Esophagus mucosa (tissue), 1 donor: ENCODE measurements at regions not wholly inside any gene's neighbourhood (a gene's known extent, or its start where the extent isn't known, plus 50 kb on each side); places are given as distances from the start of the nearest gene placed in this dataset.

ENCODE experiments used
- ATAC-seq: fragments of 200-7000 bp; cut with Tn5 transposase; one replicate; pipeline ENCODE4 v1.9.1; 2020
- donor health status: DM: yes; HTN: yes; CAD: no.

DNA sequence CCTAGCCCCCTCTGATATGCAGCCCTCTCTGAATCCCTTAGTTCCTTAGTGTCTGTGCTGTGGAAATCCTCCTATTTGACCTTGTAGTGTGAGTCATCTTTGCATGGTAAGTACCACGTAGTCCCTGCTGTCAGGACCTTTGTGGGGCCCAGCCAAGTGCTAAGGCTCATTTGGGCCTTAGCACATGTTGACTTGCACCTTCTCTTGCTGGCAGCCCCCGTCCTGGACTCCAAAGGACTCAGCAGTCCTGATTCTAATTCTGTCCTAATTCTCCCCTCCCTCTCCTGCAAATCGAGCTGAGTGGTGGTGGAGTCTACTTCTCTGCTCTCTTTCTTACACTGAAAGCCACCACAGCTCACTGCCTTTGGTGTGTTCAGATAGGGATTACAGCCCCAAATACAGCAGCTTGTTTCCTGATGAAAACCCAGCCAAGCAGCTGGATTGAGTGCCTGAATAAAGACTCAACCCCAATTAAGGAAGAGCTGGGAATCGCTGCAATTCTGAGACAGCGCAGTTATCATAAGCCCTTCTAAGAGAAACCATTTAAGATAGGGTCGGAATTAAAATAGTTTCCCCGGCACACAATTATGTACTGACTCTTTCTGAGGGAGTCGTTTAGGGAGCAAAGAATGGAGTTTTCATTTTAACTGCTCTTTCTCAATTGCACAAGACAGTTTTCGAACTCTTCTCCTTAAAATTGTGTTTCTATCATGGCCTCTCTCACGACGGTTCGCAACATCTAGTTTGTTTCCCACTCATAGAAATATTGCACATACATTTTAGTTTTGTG is 215.6 kb upstream of the TNP1 start:
- ATAC-seq: no peak

DNA sequence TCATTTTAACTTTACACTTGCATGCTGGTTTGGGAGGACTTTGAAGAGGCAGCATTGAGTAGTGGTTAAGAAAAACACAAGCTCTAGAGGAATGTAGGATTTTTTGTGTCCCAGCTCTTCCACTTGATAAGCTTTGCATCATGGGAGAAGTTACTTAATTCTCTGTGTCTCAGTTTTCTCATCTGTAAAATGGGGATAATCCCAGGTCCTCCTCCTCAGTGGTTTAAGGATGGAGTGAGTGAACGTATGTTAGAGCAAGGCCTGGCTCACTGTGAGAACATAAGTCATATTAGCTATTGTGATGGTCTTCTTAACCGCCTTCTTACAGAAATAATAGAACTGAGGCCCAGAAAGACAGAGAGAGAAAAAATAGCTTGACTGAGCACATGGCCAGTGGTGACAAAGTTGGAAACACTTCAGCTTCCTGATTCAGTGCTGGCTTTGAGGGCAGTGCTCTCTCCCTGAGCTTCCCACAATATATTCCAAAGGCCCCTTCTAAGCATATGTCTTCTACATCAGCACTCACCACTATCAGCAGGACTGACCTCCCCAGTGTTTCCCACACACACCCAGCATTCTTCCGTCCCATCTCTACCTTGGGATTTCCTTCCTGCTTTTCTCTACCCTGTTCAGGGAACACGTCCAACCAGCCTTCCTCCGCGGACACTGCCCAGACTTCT is 214.9 kb upstream of the TNP1 start:
- no peak for ATAC-seq

DNA sequence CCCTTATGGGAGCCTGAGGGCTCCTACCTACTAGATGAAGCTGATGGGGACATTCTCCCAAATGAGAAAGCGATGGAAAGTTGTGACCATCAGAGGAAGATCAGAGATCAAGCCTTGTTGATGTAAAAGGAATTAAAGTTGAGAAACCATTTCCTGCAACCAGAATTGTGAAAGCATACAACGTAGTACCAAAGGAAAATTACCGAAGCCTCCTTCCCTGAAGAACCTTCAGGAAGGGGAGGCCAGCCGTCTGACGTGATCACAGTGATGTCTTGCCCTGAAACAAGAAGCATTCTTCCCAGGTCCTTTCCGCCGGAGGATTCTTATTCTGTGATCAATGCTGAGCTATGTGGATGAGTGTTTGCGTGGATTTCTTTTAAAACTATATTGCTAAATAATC is 211.6 kb upstream of the TNP1 start:
- ATAC-seq: no peak

DNA sequence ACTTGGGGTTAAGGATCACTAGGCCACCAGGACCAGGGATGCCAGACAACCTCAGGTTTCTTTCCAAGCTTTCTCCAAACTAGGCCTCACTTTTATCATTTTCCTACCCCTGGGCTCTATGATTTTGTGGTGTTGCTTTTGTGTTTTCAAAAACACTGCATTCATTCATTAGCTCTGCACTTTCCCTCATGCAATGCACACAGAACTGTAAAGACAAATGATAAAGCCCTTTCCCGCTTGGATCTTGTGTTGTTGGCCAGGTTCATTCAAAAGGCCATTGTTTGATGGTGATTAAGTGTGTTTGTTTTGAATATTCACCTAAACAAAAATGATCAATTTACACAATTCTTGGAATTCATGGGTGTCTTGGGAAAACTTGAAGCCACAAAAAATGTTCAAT is 210.7 kb upstream of the TNP1 start:
- ATAC-seq: no peak

DNA sequence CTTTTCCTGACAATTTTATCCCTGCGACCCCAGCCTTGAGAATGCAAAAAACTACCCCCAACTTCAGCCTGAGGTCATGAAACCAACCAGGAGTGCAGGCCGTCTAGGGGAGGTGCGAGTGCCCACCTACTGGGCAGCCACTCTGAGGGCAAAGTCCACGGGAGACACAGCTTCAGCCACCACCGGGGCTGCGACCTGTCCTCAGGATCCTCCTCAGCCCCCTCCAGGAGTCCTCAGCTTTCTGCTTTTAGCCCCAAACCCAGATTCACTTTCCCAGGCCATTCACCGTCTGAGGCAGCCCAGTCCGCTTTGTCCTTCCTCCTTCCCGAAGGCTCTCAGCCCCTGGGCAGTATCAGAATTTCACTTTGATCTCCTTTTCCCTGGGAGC is 210.2 kb upstream of the TNP1 start:
- no peak for ATAC-seq

DNA sequence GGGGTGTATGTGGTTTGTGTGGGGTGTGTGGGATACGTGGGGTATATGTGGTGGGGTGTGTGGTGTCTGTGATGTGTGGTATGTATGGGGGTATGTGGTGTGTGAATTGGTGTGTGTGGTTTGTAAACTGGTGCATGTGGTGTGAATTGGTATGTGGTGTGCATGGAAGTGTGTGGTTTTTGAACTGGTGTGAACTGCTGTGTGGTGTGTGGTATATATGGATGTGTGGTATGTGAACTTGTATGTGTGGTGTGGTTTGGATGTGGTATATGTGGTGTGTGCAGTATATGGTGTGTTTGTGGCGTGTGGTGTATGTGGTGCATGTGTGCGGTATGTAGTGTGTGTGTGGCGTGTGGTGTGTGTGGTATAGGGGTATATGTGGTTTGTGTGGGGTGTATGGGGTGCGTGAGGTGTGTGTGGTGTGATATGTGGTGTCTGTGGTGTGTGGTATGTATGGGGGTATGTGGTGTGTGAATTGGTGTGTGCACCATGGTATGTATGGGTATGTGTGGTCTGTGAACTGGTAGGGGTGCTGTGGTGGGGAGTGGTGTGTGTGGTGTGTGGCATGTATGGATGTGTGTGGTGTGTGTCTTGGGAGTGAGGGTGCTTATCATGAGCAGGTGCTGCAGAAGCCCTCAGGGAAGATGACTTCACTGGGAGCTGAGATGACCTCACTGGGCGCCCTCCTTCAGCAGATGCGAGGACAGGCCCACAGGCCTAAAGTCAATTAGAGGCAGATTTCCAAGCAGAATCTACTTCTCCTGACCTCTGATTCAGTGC is 209.6 kb upstream of the TNP1 start:
- peak; percentile 21 for ATAC-seq

DNA sequence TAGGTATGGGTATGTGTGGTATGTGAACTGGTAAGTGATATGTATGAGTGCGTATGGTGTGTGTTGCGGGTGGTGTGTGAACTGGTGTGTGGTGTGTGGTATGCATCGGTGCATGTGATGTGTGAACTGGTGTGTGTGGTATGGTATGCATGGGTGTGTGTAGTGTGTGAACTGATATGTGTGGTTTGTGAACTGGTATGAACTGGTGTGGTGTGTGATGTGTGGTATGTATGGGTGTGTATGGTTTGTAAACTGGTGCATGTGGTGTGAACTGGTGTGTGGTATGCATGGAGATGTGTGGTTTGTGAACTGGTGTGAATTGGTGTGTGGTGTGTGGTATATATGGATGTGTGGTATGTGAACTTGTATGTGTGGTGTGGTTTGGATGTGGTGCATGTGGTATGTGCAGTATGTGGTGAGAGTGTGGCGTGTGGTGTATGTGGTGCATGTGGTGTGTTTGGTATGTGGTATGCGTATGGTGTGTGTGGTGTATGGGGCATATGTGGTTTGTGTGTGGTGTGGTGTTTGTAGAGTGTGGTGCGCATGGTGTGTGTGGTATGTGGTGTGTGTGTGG is 208.9 kb upstream of the TNP1 start:
- ATAC-seq: no peak

DNA sequence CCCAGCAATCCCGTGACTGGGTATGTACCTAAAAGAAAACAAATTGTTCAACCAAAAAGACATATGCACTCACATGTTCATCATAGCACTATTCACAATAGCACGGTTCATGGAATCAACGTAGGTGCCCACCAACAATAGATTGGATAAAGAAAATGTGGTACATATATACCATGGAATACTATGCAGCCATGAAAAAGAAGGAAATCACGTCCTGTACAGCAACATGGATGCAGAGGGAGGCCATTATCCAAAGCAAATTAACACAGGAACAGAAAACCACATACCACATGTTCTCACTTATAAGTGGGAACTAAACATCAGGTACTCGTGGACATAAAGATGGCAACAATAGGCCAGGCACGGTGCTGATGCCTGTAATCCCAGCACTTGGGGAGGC is 207.9 kb upstream of the TNP1 start:
- no peak for ATAC-seq

DNA sequence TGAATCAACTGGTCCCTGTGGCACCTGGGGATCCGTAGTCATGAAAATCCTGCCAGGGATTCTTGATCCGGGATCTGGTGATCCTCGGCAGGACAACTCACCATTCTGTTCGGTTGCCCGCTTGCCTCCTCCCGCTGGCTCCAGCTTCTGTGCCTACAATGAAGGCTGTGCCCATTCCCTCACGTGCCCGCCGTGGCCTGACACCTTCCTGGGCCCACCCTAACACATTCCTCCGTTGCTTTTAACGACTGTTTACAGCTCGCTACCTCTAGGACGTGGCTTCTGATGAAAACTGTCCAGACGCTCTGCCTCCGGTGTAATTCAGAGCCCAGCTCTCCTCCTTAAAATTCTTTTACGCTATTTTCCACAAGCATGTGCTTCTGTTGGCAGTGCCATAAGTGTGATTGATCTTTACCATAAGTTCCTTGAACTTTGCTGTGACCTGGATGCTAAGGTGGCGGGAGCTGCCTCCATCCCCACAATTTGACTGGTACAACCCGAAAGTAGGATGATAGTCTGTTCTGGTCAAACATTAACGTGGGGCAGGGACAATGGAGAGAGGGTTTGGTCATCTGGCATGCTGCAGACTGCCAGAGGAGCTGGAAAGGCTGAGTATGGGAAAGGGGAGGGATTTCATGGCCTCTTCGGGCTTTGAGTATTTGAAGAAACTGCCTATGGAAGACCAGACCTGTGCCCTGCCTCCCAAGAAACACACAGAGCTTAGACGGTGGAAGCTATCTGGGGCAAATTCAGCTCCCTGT is 206.8 kb upstream of the TNP1 start:
- no peak for ATAC-seq

DNA sequence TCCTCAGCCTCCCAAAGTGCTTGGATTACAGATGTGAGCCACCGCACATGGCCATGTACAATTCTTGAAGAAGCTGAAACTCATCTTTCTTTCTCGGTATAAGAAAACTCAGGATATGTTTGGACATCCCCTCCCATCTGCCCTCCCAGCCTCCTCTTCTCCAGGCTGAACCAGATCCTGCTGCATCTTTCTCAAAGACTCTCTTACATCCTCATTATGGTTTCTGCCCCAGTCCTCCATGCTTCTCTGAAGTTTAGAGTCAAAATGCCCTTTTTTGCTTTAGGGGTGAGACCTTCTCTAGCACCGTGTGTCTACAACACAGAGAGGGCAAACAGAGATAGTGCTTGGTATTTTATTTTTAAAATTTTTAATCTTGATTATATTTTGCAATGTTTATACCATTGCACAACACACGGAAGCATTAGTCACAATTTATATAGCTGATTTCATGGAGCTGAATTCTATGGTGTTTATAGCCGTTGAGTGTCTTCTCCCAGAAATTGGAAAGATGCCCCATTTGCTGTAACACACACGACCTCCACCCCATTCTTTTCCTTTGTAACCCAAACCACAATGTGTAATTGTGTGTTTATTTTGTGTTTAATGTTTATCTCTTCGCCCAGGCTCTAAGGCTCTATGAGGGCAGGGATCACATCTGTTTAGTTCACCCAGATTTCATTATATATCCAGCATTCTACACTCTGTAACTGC is 206.0 kb upstream of the TNP1 start:
- ATAC-seq: peak; percentile 32

DNA sequence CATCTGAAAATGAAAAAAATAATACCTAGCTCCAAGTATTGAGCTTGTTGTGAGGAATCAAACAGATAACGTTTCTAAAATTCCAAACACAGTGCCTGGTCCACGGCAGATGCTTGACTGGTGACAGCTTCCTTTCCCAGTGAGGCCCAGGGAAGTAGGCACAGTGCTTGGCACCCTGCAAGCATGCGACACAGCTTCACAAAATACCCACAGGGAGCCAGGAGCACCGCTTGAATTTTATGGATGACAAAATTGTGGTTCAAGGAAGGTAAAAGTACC is 205.1 kb upstream of the TNP1 start:
- ATAC-seq: no peak

DNA sequence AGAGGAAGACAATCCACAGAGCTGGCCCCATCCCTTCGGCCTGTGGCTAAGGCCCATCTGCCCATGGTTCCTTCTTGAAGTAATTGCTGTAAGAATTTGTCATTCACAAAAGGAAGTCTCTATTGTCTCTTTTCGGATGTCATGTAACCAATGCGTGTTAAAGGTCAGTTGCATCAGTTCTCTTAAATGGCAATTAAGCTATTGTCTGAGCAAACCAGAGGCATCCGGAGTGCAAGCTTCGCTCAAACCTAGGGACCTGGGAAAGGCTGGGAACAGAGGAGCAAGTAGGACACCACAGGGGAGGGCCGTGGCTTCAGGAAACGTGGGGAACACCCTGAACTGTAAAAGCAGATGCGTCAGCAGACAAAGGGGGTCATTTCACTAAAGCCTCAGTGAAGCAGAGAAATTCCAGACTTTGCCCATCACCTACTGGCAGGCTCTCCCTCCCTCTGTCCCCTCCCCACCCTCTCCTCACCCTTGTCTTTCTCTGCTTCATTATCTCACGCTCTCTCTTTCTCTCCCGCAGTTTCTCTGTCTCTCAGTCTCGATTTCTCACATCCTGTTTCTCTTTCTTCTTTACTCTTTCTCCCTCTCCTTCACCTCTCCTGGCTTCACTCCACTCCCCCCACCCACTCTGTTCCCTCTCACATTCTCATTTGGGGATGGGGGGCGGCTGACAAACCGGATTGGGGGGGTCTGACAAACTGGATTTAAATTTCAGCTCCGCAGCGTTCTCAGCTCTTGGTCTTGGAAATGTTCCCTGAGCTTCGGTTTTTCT is 204.6 kb upstream of the TNP1 start:
- no peak for ATAC-seq

DNA sequence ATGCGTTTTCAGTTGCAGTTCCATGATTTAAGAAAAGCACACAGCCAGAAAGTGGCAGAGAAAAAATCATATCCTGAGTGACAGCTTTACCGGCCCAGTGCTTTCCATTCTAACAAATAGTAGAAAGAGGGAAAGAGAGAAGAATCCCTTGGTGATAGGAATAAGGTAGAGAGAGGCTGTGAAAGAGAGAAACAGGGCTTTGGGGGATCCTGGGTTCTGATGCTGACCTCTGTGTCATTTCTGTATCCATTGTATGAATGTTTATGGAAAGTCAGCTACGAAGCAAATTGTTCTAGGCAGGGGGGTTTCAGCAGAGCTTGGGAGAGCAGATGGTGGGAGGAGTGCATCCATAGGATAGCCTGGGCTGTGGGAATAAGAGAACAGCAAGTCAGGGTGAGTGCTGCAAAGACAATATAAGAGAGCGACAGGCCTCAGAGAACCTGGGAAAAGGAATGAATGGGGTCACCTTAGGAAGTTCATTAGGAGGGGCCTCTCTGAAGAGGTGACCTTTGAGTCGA is 203.4 kb upstream of the TNP1 start:
- no peak for ATAC-seq

DNA sequence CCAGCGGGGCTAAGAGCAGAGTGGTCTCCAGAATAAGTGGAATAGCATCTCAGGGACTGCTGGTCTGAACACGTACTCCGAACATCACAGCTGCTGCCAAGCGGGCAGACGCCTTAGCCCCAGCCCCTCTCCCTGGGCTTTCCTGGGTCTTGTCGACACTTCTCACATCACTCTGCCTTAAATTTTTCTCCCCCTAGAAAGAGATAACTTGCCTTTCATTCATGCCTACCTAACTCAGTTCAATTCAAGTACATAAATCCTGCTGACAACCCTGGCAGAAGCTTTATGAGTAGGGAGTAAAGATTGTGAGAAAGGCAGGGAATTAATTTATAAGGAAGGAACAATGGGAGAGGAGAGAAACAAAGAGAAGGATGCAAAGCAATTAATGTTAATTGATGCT is 202.9 kb upstream of the TNP1 start:
- no peak for ATAC-seq

DNA sequence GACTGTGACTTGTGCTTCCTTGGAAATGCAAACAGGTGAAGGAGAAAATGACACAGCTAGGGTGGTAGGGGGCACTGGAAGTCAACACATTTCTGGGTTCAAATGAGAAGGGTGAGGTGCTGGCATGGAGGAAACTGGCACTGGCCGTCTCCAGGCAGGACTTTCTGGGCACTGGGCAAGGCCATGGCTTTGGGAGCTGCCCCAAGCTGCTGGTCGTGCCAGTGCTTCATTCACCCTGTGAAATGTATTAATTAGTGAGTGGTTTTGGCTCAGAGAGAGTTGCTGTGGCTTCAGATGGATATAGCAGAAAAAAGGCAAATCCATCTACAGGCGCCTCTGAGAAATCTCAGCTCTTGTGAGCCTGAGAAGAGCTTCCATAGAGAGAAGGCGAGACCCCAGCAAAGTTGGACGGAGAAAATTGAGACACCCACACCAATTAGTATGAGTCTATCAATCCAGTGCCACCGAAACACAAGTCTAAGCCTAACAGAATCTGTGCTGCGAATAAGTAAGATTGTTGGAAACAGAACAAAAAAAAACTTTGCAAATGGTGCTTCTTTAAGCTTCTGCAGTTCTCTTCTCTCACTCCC is 202.1 kb upstream of the TNP1 start:
- no peak for ATAC-seq

DNA sequence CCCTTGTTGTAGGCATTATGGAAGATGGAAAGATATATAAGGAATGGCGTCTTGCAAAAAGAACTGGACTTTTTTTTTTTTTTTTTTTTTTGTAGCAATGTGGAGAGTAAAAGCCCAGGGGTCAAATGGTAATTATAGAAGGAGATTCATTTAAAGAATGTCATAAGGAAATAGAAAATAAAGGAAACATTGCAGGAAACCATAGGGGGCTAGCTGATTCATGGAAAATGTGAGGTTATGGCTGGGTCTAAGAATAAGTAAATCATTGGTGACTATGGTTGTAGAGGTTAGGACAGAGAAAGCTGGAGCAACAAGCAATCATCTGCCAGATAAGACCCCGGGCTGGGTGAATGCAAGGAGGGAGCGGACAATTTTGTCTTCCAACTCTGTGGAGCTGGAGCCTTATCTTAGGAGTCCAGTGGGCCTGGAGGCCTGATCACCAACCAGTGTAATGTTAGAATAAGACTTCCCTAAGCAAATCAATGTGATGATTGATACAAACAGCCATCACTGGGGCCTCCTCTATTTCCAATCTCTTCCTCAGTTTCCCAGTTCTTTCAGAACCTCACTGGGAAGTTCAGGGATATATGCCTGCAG is 201.2 kb upstream of the TNP1 start:
- no peak for ATAC-seq

DNA sequence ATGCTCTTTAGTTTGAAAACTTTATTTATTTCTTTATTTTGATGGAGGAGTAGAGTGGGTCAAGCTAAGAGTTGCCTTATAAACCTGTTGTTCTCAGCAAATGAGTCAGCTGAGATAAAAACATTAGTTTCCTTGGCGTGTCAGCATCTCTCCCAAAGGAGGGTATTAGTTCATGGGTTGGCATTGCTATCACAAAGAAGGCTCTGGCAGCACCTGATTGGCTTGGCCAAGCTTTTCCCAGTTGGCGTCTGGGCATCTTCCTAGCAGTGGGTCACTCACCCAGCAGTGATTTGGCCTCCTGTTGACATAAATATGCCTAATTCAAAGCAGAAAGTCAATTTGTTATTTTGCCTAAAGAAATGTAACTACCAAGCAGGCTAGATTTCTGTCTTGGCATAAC is 200.7 kb upstream of the TNP1 start:
- no peak for ATAC-seq

DNA sequence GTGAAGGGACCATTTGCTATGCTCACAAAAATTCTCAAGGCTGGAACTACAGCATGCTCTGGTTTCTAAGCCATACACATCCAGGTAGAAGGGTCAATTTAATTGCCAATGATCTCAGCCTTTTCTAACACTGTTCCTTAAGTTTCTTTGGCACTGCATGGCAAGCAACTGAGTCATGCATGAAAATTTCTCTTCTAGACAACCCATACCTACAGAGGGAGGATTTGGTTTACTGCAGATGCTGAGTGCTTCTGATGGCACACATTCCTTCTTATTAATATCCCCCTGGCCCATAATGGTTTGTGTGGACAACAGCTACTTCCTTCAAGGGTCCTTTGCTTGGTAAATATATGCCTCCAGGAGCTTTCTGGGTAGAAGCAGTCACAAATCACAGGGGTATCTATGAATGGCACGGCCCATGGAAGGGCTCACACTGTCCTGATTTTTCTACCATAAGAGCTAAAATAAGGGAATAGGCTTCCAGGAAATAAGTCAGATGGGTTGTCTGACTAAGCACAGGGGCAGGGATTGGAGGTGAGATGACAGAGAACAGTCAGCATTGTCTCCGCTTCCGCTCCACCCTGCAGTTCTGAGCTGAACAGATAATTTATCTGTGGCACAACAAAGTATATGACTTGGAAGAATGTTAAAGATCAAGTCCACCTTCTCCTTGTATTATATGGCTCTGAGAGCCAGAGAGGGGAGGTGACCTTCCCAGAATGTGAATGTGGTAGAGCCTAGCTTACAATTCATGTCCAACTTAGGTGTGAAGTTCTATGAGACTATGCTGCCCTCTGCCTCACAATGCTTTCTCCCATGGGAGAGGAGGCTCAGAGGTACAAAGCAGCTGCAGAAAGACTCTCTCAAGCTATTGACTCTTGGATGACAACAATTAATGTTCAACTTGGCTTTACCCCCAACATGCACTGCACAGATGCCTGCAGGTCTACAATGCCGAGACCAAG is 199.2 kb upstream of the TNP1 start:
- ATAC-seq: no peak

DNA sequence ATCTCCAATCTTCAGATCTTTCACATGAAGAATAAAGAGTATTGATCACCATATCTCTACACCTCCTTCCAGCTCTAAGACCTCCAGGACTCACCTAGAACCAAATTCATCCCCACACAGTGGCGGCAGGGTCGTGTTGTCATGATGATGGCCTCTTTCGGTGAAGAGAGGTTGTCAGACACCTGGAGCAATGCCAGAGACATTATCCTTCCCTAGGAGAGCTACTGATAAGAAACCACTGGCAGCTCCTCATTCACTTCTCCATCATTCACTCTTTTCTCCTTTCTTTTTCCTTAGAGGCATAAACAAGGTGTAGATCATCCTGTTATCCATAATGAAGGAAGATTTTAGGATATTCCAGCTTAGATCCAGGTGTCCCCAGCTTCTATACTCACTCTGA is 197.9 kb upstream of the TNP1 start:
- ATAC-seq: no peak
